OCI-LY1 (cell line): ENCODE measurements at regions not wholly inside any gene's neighbourhood (a gene's known extent, or its start where the extent isn't known, plus 50 kb on each side); places are given as distances from the start of the nearest gene placed in this dataset.

Source experiments
- EZH2 ChIP-seq: fragments of 200-600 bp; sonication (generic), shearing (Covaris generic); IDR thresholded peaks from 2 replicates; pipeline ENCODE4 v1.8.0; 2017; ENCODE audit warnings: borderline replicate concordance, mixed run types, mild to moderate bottlenecking, antibody characterized with exemption, low read length, moderate library complexity, mixed read lengths
- TF ChIP-seq, protein P1 (sequence below): fragments of 200-600 bp; sonication (generic), shearing (Covaris generic); IDR thresholded peaks from 2 replicates; pipeline ENCODE4 v1.5.1; 2017; ENCODE audit warnings: mild to moderate bottlenecking, antibody characterized with exemption, low read length, moderate library complexity, mixed read lengths

DNA sequence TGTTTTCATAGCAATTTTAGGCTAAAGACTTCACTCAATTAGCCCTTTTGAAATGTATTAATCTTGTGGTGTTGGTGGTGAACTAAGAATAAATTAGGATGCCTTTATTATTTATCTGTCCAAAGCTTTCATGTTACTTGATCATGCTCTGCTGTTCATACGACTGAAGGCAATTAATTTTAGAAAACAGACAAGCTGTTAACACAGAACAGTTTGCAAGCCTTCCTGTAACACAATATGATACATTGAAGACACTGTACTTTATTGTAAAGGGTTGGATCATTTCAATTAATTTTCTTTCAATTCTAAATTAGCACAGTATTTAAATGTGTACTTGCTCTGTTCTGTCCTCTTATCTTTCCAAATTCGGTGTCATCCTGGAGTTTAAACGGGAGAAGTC is 794.3 kb upstream of the MIR17HG start:
- TF ChIP-seq, protein P1, sequence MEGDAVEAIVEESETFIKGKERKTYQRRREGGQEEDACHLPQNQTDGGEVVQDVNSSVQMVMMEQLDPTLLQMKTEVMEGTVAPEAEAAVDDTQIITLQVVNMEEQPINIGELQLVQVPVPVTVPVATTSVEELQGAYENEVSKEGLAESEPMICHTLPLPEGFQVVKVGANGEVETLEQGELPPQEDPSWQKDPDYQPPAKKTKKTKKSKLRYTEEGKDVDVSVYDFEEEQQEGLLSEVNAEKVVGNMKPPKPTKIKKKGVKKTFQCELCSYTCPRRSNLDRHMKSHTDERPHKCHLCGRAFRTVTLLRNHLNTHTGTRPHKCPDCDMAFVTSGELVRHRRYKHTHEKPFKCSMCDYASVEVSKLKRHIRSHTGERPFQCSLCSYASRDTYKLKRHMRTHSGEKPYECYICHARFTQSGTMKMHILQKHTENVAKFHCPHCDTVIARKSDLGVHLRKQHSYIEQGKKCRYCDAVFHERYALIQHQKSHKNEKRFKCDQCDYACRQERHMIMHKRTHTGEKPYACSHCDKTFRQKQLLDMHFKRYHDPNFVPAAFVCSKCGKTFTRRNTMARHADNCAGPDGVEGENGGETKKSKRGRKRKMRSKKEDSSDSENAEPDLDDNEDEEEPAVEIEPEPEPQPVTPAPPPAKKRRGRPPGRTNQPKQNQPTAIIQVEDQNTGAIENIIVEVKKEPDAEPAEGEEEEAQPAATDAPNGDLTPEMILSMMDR, result no peak
- TF ChIP-seq EZH2, result no peak
